GM12873 (cell line): ENCODE measurements at regions not wholly inside any gene's neighbourhood (a gene's known extent, or its start where the extent isn't known, plus 50 kb on each side); places are given as distances from the start of the nearest gene placed in this dataset.

Source experiments
- CTCF ChIP-seq: IDR thresholded peaks from 2 replicates; pipeline ENCODE4 v1.5.1; 2012; ENCODE audit warnings: low read depth, mild to moderate bottlenecking, moderate library complexity, low read length, control low read depth; ENCODE audit not compliant: insufficient read depth; ENCODE audit errors: missing control alignments

DNA sequence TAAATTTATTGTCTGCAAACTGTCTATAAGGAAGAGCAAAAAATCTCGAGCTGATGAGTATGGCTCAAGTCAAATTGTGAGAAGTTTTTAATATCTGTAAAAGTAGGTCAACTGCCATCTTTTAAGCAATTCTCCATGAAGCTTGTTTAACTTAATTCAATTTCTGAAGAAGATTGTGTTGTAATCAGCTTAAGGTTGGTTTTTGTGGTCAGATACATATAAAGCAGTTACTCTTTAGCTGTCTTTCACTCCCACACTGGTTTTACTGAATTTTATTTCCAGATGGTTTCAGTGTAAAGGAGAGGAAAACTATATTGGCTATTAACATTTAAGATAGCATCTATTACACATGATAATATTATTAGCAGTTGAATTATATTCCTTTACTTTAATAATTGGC is 1165.1 kb downstream of the SLC16A7 start:
- TF ChIP-seq CTCF, result no peak

- no peak for TF ChIP-seq CTCF
Observed at GRCh38 chr12:60803147-60803546, 1207.3 kb downstream of the SLC16A7 start.

GRCh38 chr12:60805364-60805763 is 1209.5 kb downstream of the SLC16A7 start:
- TF ChIP-seq CTCF, result no peak

GRCh38 chr12:60819794-60820193 is 1224.0 kb downstream of the SLC16A7 start:
- TF ChIP-seq CTCF, result no peak

- no peak for TF ChIP-seq CTCF
Observed at GRCh38 chr12:60822580-60822979, 1226.8 kb downstream of the SLC16A7 start.

- TF ChIP-seq CTCF, result no peak
Observed at GRCh38 chr12:60830381-60830780, 1234.6 kb downstream of the SLC16A7 start.

DNA sequence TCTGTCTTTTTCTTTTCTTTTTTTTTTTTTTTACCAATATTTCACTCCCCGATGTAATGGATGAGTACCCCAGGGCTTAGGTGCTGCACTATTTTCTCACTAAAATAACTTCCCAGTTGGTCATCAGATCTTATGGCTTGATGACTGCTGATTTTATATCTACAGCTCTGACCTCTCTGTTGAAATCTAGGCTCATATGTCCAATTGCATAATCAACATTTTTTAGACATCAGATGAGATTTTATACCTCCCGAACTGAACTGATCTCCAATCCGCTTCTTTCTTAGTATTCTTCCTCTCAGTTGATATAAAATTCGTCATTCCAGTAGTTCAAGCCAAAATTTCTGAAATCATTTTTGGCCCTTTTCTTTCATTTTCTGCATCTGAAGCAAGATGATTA is 1236.5 kb downstream of the SLC16A7 start:
- TF ChIP-seq CTCF, result no peak

DNA sequence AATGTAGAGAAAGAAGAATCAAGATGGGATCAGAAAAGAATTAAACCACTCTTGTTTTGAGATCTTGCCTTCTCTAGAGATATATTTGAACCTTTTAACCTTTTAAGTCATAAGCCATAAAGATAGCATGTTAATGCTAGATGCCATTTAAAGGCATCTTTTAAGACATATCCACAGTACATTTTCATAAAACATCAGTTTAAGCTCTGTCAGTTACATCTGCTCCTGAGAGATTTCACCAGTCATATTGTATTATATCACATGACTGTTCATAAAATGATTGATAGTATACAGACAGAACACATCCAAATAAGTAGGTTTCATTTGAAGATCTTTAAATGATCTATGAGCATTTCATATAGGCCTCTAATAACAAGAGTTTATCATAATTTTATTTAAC is 1238.5 kb downstream of the SLC16A7 start:
- TF ChIP-seq CTCF, result no peak
